ENCODE measurements at regions not wholly inside any gene's neighbourhood (a gene's known extent, or its start where the extent isn't known, plus 50 kb on each side); places are given as distances from the start of the nearest gene placed in this dataset.

DNA sequence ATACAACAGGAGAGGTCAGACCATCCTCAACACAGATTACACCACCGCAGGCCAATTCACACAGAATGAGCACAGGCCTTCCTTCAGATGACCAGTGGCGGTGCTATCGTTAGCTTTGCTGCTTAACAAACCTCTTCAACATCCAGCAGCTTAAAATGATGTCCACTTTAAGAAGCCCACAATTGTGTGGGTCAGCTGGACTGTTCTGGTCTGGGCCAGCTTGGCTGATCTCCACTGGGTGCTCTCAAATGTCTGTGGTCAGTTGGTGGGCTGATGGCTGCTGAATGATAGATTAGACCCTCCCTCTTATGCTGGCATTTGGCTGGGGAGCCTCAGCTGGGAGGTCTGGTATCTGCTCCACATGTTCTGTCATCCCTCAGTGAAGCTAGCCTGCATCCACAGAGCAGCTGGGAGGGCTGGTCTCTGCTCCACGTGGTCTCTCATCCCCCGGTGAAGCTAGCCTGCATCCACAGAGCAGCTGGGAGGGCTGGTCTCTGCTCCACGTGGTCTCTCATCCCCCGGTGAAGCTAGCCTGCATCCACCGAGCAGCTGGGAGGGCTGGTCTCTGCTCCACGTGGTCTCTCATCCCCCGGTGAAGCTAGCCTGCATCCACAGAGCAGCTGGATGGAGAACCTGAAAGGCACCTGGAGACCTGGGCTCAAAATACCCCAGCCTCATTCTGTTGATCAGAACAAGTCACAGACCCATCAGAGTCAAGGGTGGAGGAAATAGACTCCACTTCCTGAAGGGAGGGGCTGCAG, 203.6 kb upstream of the DIO3 start:
- RAD21 ChIA-PET (ENCODE audit: low non-redundant PET in 1 of 2, low total read pairs in 2 of 2, uncharacterized antibody in 2 of 2, unreplicated experiment in 2 of 2) = no interaction called here
- intact Hi-C loops (cut with micrococcal nuclease) = no loop called here
- BruUV-seq (replicated peaks) = no TSS peak
- ATAC-seq = no peak
- CTCF ChIA-PET = no interaction called here
- POLR2A ChIA-PET = no interaction called here
- H3K9me2 ChIP-seq (ENCODE audit: insufficient read depth) = no peaks in the 10 kb centered on the region
- no peaks in the 10 kb centered on the region for H3K36me3 ChIP-seq (ENCODE audit: control insufficient read depth in 1 of 2, insufficient read depth in 2 of 2, low read length in 2 of 2)
- H3K9me3 ChIP-seq (ENCODE audit: control insufficient read depth in 1 of 2, insufficient read depth in 1 of 2, low read depth in 1 of 2, low read length in 2 of 2) = no peaks in the 10 kb centered on the region
- H3K4me1 ChIP-seq (ENCODE audit: control insufficient read depth in 1 of 2, insufficient read depth in 2 of 2, low read length in 2 of 2) = no peaks in the 10 kb centered on the region; a peak in 1 of 4 replicates
- H3K4me3 ChIP-seq (replicated peaks in 1 of 2; ENCODE audit: low read depth in 1 of 2, low read length in 2 of 2) = no peak overlapping the region
- no peak overlapping the region for H3K4me2 ChIP-seq (ENCODE audit: low read length)
- TF ChIP-seq POLR2AphosphoS5 (IDR thresholded peaks at IDR 0.05; ENCODE audit: low read depth, low read length) (no peak), EZH2 (IDR thresholded peaks at IDR 0.05) (no peak), SIN3A (IDR thresholded peaks at IDR 0.05; ENCODE audit: low read depth) (no peak), SRF (IDR thresholded peaks at IDR 0.05; ENCODE audit: low read depth) (no peak), EZH2phosphoT487 (IDR thresholded peaks at IDR 0.05; ENCODE audit: borderline replicate concordance) (no peak), YY1 (IDR thresholded peaks at IDR 0.05; ENCODE audit: extremely low read depth, insufficient replicate concordance, low read depth, low read length) (no peak), TCF7L2 (IDR thresholded peaks at IDR 0.05; ENCODE audit: borderline replicate concordance, extremely low read depth, insufficient read depth, insufficient read length) (no peak), ZNF274 (IDR thresholded peaks at IDR 0.05; ENCODE audit: low read depth, low read length) (no peak), FOSL1 (IDR thresholded peaks at IDR 0.05; ENCODE audit: low read depth) (no peak), POLR2A (IDR thresholded peaks at IDR 0.05; ENCODE audit: borderline replicate concordance, extremely low read depth, insufficient read depth, insufficient read length) (no peak), JUND (IDR thresholded peaks at IDR 0.05) (no peak), CBX3 (IDR thresholded peaks at IDR 0.05; ENCODE audit: low read depth) (no peak)
- TF ChIP-seq, protein P1, sequence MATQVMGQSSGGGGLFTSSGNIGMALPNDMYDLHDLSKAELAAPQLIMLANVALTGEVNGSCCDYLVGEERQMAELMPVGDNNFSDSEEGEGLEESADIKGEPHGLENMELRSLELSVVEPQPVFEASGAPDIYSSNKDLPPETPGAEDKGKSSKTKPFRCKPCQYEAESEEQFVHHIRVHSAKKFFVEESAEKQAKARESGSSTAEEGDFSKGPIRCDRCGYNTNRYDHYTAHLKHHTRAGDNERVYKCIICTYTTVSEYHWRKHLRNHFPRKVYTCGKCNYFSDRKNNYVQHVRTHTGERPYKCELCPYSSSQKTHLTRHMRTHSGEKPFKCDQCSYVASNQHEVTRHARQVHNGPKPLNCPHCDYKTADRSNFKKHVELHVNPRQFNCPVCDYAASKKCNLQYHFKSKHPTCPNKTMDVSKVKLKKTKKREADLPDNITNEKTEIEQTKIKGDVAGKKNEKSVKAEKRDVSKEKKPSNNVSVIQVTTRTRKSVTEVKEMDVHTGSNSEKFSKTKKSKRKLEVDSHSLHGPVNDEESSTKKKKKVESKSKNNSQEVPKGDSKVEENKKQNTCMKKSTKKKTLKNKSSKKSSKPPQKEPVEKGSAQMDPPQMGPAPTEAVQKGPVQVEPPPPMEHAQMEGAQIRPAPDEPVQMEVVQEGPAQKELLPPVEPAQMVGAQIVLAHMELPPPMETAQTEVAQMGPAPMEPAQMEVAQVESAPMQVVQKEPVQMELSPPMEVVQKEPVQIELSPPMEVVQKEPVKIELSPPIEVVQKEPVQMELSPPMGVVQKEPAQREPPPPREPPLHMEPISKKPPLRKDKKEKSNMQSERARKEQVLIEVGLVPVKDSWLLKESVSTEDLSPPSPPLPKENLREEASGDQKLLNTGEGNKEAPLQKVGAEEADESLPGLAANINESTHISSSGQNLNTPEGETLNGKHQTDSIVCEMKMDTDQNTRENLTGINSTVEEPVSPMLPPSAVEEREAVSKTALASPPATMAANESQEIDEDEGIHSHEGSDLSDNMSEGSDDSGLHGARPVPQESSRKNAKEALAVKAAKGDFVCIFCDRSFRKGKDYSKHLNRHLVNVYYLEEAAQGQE (IDR thresholded peaks at IDR 0.05; ENCODE audit: low read depth) = no peak
- TF ChIP-seq, protein P2, sequence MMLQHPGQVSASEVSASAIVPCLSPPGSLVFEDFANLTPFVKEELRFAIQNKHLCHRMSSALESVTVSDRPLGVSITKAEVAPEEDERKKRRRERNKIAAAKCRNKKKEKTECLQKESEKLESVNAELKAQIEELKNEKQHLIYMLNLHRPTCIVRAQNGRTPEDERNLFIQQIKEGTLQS (IDR thresholded peaks at IDR 0.05) = no peak
- TF ChIP-seq, protein P3, sequence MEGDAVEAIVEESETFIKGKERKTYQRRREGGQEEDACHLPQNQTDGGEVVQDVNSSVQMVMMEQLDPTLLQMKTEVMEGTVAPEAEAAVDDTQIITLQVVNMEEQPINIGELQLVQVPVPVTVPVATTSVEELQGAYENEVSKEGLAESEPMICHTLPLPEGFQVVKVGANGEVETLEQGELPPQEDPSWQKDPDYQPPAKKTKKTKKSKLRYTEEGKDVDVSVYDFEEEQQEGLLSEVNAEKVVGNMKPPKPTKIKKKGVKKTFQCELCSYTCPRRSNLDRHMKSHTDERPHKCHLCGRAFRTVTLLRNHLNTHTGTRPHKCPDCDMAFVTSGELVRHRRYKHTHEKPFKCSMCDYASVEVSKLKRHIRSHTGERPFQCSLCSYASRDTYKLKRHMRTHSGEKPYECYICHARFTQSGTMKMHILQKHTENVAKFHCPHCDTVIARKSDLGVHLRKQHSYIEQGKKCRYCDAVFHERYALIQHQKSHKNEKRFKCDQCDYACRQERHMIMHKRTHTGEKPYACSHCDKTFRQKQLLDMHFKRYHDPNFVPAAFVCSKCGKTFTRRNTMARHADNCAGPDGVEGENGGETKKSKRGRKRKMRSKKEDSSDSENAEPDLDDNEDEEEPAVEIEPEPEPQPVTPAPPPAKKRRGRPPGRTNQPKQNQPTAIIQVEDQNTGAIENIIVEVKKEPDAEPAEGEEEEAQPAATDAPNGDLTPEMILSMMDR (IDR thresholded peaks at IDR 0.05 in 2 of 3, conservative IDR thresholded peaks at IDR 0.05 in 1 of 3; ENCODE audit: borderline replicate concordance in 1 of 3, insufficient read depth in 1 of 3, low read depth in 2 of 3, low read length in 2 of 3) = no peak
- no peaks in the 10 kb centered on the region for H3K79me2 ChIP-seq (ENCODE audit: insufficient read depth, low read length)
- no peak overlapping the region for H2AFZ ChIP-seq (ENCODE audit: low read depth, low read length, poor library complexity, severe bottlenecking)
- no peaks in the 10 kb centered on the region for H3K27me3 ChIP-seq (ENCODE audit: insufficient read depth, low read length)
- no peak for DNase-seq (ENCODE audit: low read depth, low spot score)
- no peak overlapping the region for H3K9ac ChIP-seq (ENCODE audit: low read length)
- no peak overlapping the region for H3K27ac ChIP-seq (ENCODE audit: low read depth, low read length)
- no peaks in the 10 kb centered on the region for H4K20me1 ChIP-seq (ENCODE audit: insufficient read depth)
